HL-60 (cell line): ENCODE measurements at regions not wholly inside any gene's neighbourhood (a gene's known extent, or its start where the extent isn't known, plus 50 kb on each side); places are given as distances from the start of the nearest gene placed in this dataset.

Experiments
- TF ChIP-seq, protein P1 (sequence below): IDR thresholded peaks from one replicate; pipeline ENCODE4 v1.5.1; 2011; ENCODE audit warnings: low read length, control low read depth, inconsistent platforms; ENCODE audit not compliant: insufficient read depth
- TF ChIP-seq, protein P2 (sequence below): IDR thresholded peaks from 2 replicates; pipeline ENCODE4 v1.6.1; 2012; ENCODE audit warnings: low read depth; ENCODE audit not compliant: insufficient replicate concordance

DNA sequence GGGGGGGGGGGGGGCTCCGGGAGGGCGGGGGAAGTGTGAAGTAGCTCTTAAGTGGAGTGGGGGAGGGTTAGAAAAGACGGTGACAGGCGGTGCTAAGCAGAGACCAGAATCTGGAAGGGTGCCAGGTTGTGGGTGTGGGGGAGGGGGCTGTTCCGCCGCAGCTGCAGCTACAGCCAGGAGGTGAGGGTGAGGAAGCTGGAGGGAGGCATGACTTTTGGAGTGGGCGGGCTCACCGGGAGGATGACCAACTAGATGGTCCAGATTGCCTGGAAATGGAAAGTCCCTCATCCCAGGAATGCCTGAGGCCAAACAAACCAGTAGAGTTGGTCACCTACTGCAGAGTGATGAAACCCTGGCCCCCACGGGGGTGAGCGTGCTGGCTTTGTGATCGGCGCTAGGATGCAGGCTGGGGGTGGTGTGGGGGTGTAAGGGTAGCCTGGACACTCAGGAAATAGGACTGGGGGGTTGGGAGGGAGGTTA lies 158.1 kb upstream of the SHB start:
- TF ChIP-seq, protein P1, sequence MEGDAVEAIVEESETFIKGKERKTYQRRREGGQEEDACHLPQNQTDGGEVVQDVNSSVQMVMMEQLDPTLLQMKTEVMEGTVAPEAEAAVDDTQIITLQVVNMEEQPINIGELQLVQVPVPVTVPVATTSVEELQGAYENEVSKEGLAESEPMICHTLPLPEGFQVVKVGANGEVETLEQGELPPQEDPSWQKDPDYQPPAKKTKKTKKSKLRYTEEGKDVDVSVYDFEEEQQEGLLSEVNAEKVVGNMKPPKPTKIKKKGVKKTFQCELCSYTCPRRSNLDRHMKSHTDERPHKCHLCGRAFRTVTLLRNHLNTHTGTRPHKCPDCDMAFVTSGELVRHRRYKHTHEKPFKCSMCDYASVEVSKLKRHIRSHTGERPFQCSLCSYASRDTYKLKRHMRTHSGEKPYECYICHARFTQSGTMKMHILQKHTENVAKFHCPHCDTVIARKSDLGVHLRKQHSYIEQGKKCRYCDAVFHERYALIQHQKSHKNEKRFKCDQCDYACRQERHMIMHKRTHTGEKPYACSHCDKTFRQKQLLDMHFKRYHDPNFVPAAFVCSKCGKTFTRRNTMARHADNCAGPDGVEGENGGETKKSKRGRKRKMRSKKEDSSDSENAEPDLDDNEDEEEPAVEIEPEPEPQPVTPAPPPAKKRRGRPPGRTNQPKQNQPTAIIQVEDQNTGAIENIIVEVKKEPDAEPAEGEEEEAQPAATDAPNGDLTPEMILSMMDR, result no peak
- TF ChIP-seq, protein P2, sequence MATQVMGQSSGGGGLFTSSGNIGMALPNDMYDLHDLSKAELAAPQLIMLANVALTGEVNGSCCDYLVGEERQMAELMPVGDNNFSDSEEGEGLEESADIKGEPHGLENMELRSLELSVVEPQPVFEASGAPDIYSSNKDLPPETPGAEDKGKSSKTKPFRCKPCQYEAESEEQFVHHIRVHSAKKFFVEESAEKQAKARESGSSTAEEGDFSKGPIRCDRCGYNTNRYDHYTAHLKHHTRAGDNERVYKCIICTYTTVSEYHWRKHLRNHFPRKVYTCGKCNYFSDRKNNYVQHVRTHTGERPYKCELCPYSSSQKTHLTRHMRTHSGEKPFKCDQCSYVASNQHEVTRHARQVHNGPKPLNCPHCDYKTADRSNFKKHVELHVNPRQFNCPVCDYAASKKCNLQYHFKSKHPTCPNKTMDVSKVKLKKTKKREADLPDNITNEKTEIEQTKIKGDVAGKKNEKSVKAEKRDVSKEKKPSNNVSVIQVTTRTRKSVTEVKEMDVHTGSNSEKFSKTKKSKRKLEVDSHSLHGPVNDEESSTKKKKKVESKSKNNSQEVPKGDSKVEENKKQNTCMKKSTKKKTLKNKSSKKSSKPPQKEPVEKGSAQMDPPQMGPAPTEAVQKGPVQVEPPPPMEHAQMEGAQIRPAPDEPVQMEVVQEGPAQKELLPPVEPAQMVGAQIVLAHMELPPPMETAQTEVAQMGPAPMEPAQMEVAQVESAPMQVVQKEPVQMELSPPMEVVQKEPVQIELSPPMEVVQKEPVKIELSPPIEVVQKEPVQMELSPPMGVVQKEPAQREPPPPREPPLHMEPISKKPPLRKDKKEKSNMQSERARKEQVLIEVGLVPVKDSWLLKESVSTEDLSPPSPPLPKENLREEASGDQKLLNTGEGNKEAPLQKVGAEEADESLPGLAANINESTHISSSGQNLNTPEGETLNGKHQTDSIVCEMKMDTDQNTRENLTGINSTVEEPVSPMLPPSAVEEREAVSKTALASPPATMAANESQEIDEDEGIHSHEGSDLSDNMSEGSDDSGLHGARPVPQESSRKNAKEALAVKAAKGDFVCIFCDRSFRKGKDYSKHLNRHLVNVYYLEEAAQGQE, result no peak
